WTC11 (cell line): ENCODE measurements at regions not wholly inside any gene's neighbourhood (a gene's known extent, or its start where the extent isn't known, plus 50 kb on each side); places are given as distances from the start of the nearest gene placed in this dataset.

ENCODE experiments used
- ATAC-seq: fragments of 200-7000 bp; cut with Tn5 transposase; 2 replicates; pipeline ENCODE4 v1.10.0; 2021; ENCODE audit warnings: mild to moderate bottlenecking, moderate library complexity
- CTCF ChIA-PET: fragments of 300-600 bp; sonication (Branson Sonifier 250); formaldehyde crosslinking; loops from one replicate; lab custom pipeline; 2021; ENCODE audit warnings: antibody characterized with exemption; lab: Charles Lee
- POLR2A ChIA-PET: fragments of 350-600 bp; sonication (Branson Sonifier 250); formaldehyde crosslinking; loops from one replicate; lab custom pipeline; 2021; ENCODE audit warnings: antibody characterized with exemption; lab: Charles Lee
- DNase-seq: peaks from one replicate; pipeline ENCODE4 v3.0.0; 2021; ENCODE audit warnings: low spot score
- H3K27ac Mint-ChIP-seq: 2 replicates; pipeline ENCODE4 v1.8.0; 2021; ENCODE audit warnings: mixed read lengths
- H3K27me3 Mint-ChIP-seq: 2 replicates; pipeline ENCODE4 v1.8.0; 2021; ENCODE audit warnings: low read depth, mild to moderate bottlenecking, moderate library complexity, mixed read lengths
- H3K36me3 Mint-ChIP-seq: 2 replicates; pipeline ENCODE4 v1.8.0; 2021; ENCODE audit warnings: mixed read lengths
- H3K4me1 Mint-ChIP-seq: 2 replicates; pipeline ENCODE4 v1.8.0; 2022; ENCODE audit warnings: mixed read lengths
- H3K4me3 Mint-ChIP-seq: 2 replicates; pipeline ENCODE4 v1.8.0; 2021; ENCODE audit warnings: mild to moderate bottlenecking, moderate library complexity, mixed read lengths
- H3K9me3 Mint-ChIP-seq: 2 replicates; pipeline ENCODE4 v1.8.0; 2021; ENCODE audit warnings: mixed read lengths
- CDX4 ChIP-seq: fragments of 250-450 bp; sonication (Bioruptor Pico); IDR thresholded peaks from 2 replicates; pipeline ENCODE4 v1.9.0; 2021; ENCODE audit warnings: moderate library complexity, mild to moderate bottlenecking, inconsistent platforms, borderline replicate concordance
- ERG ChIP-seq: fragments of 250-450 bp; sonication (Bioruptor Pico); IDR thresholded peaks from 2 replicates; pipeline ENCODE4 v1.8.0; 2021; ENCODE audit warnings: mild to moderate bottlenecking
- ESRRA ChIP-seq: sonication (generic); formaldehyde crosslinking; IDR thresholded peaks from 2 replicates; pipeline ENCODE4 v1.8.1; 2022; ENCODE audit warnings: mild to moderate bottlenecking, missing genetic modification reagents, borderline replicate concordance
- ETV6 ChIP-seq: sonication (generic); formaldehyde crosslinking; IDR thresholded peaks from 2 replicates; pipeline ENCODE4 v1.8.1; 2022; ENCODE audit warnings: mild to moderate bottlenecking, missing genetic modification reagents
- IRF2 ChIP-seq: sonication (generic); formaldehyde crosslinking; IDR thresholded peaks from 2 replicates; pipeline ENCODE4 v1.8.0; 2022; ENCODE audit warnings: low read depth, missing genetic modification reagents, borderline replicate concordance
- MYBL2 ChIP-seq: sonication (generic); formaldehyde crosslinking; IDR thresholded peaks from 2 replicates; pipeline ENCODE4 v1.8.1; 2023; ENCODE audit warnings: mild to moderate bottlenecking, moderate library complexity, missing genetic modification reagents
- NFATC4 ChIP-seq: fragments of 250-450 bp; sonication (Bioruptor Pico); IDR thresholded peaks from 2 replicates; pipeline ENCODE4 v1.9.0; 2021; ENCODE audit warnings: mild to moderate bottlenecking
- NFYB ChIP-seq: sonication (generic); formaldehyde crosslinking; conservative IDR thresholded peaks from 2 replicates; pipeline ENCODE4 v1.8.0; 2022; ENCODE audit warnings: low read depth, missing genetic modification reagents
- PREB ChIP-seq: sonication (generic); formaldehyde crosslinking; IDR thresholded peaks from 2 replicates; pipeline ENCODE4 v1.8.1; 2022; ENCODE audit warnings: mild to moderate bottlenecking, missing genetic modification reagents, moderate library complexity, borderline replicate concordance
- SMAD4 ChIP-seq: sonication (generic); formaldehyde crosslinking; IDR thresholded peaks from 2 replicates; pipeline ENCODE4 v1.8.0; 2022; ENCODE audit warnings: mild to moderate bottlenecking, missing genetic modification reagents
- SOX15 ChIP-seq: fragments of 250-450 bp; sonication (Bioruptor Pico); IDR thresholded peaks from 2 replicates; pipeline ENCODE4 v1.9.0; 2021; ENCODE audit warnings: mild to moderate bottlenecking
- TEAD1 ChIP-seq: sonication (generic); formaldehyde crosslinking; IDR thresholded peaks from 2 replicates; pipeline ENCODE4 v1.8.0; 2022; ENCODE audit warnings: mild to moderate bottlenecking, missing genetic modification reagents
- USF1 ChIP-seq: sonication (generic); formaldehyde crosslinking; IDR thresholded peaks from 2 replicates; pipeline ENCODE4 v1.8.0; 2022; ENCODE audit warnings: mild to moderate bottlenecking, missing genetic modification reagents
- USF2 ChIP-seq: sonication (generic); formaldehyde crosslinking; IDR thresholded peaks from 2 replicates; pipeline ENCODE4 v1.8.1; 2023; ENCODE audit warnings: mild to moderate bottlenecking, missing genetic modification reagents, moderate library complexity
- ZNF512 ChIP-seq: sonication (generic); formaldehyde crosslinking; IDR thresholded peaks from 2 replicates; pipeline ENCODE4 v1.8.1; 2022; ENCODE audit warnings: missing genetic modification reagents, borderline replicate concordance
- ZNF532 ChIP-seq: fragments of 250-450 bp; sonication (Bioruptor Pico); IDR thresholded peaks from 2 replicates; pipeline ENCODE4 v1.9.0; 2021; ENCODE audit warnings: mild to moderate bottlenecking, borderline replicate concordance
- ZNF671 ChIP-seq: fragments of 250-450 bp; sonication (Bioruptor Pico); IDR thresholded peaks from 2 replicates; pipeline ENCODE4 v1.8.0; 2021; ENCODE audit warnings: mild to moderate bottlenecking

GRCh38 chr6:113181164-113181563 is 676.0 kb upstream of the MARCKS start (continued):
- no peak for TF ChIP-seq USF1

- CTCF ChIA-PET, result interaction anchor here (0.6 kb wide), 1 partner anchor 10 kb away, joined by 3 read pairs; no protein-coding TSS in a partner anchor
- H3K9me3 Mint-ChIP-seq, result no peaks in the 10 kb centered on the region
- no peaks in the 10 kb centered on the region for H3K36me3 Mint-ChIP-seq
- H3K4me1 Mint-ChIP-seq, result peaks cover 6% of the 10 kb centered on the region
- DNase-seq, result no peak
- no peaks in the 10 kb centered on the region for H3K27me3 Mint-ChIP-seq
- ATAC-seq, result no peak
- no peak overlapping the region for H3K4me3 Mint-ChIP-seq
- POLR2A ChIA-PET, result no interaction called here
- H3K27ac Mint-ChIP-seq, result no peak overlapping the region
- TF ChIP-seq ZNF512 (no peak), NFATC4 (CRISPR knock-in tag) (no peak), NFYB (CRISPR knock-in tag) (no peak), SMAD4 (CRISPR knock-in tag) (no peak), TEAD1 (no peak), MYBL2 (CRISPR knock-in tag) (no peak), SOX15 (CRISPR knock-in tag) (no peak), CDX4 (CRISPR knock-in tag) (no peak), ZNF532 (CRISPR knock-in tag) (no peak)
Observed at GRCh38 chr6:113182370-113183141, 674.6 kb upstream of the MARCKS start.

- Mint-ChIP-seq H3K27ac (no peak overlapping the region), H3K4me1 (peaks cover 6% of the 10 kb centered on the region), H3K9me3 (no peaks in the 10 kb centered on the region), H3K27me3 (no peaks in the 10 kb centered on the region), H3K4me3 (no peak overlapping the region), H3K36me3 (no peaks in the 10 kb centered on the region)
- POLR2A ChIA-PET, result no interaction called here
- CTCF ChIA-PET, result no interaction called here
- DNase-seq, result no peak
- no peak for ATAC-seq
- TF ChIP-seq ETV6 (CRISPR knock-in tag), result no peak
- TF ChIP-seq IRF2 (CRISPR knock-in tag), result no peak
- no peak for TF ChIP-seq ZNF671
- TF ChIP-seq ESRRA (CRISPR knock-in tag), result no peak
- TF ChIP-seq ZNF512, result no peak
- TF ChIP-seq ERG (CRISPR knock-in tag), result no peak
- TF ChIP-seq USF1, result no peak
- TF ChIP-seq USF2 (CRISPR knock-in tag), result no peak
- TF ChIP-seq PREB (CRISPR knock-in tag), result no peak
Observed at GRCh38 chr6:113184291-113184690, 672.9 kb upstream of the MARCKS start.
